ENCODE measurements at regions not wholly inside any gene's neighbourhood (a gene's known extent, or its start where the extent isn't known, plus 50 kb on each side); places are given as distances from the start of the nearest gene placed in this dataset.
"Not testable (repeated sequence)": the region's sequence is repeated elsewhere in the genome, so short reads cannot be mapped to it uniquely, and the experiment has no call there.

GRCh38 chr17:51355441-51356410 is 95.4 kb downstream of the UTP18 start:
- TF ChIP-seq CTCF (IDR thresholded peaks at IDR 0.05; ENCODE audit: insufficient read depth, missing control alignments), result no peak
- no peak for DNase-seq (ENCODE audit: insufficient read length, low spot score)
- FAIRE-seq, result no peak

- TF ChIP-seq CTCF (IDR thresholded peaks at IDR 0.05; ENCODE audit: insufficient read depth, missing control alignments), result no peak
- no peak for FAIRE-seq
- no peak for DNase-seq (ENCODE audit: insufficient read length, low spot score)
Observed at GRCh38 chr17:51359055-51359454, 98.7 kb downstream of the UTP18 start.

DNA sequence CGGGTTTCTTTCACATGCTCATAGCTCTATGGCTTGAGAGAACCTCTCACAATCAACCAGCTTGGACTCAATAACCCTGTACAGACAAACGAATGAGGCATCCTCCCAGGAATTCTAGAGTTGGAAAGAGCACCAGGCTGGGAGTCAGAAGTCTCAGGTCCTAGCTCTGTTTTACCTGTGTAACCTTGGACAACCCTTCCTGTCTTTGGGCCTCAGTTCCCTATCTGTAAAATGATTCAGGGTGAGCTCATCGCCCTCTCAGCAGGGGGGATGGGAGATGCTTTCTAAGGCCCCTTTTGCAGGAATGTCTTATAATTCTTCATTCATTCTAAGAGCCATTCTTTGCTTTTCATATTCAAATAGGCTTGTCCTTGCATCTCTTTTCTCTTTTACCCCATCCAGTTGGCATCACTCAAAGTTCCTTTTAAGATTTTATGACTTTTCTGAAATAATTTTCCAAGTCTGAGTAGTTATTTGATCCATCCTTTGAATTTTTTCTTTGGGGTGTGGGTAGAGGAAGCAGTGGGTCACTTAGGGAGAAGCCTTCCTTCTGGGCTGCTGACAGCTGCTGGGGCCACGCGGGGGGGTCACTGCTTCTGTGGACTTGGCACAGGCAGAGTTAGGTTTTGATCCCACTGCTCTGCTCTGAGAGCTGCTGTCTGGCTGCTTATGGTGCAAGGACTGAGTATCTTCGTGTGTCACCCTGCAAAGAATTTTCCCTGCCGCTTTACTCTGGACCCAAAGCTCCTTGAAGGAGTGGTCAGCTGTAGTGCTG is 102.7 kb downstream of the UTP18 start:
- no peak for TF ChIP-seq CTCF (IDR thresholded peaks at IDR 0.05; ENCODE audit: insufficient read depth, missing control alignments)
- no peak for DNase-seq (ENCODE audit: insufficient read length, low spot score)
- no peak for FAIRE-seq

DNA sequence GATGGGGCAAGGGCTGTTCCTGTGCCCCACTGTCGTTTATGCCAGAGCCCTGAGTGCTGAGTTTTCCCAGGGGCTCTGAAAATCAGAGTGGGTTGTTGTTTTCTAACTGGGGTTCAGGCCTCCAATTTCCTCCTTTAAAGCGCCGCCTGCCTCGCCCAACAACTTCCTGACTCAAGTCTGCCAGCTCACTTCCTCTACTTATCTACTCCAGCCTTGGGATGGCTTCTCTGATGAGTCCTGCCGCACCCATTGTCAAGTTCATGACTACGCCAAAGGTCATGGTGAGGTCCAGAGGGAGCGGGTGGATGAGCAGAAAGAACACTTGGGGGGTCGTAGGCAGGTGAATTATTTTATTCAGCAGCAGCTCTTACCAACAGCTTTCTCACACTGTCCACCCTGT is 104.7 kb downstream of the UTP18 start:
- TF ChIP-seq CTCF (IDR thresholded peaks at IDR 0.05; ENCODE audit: insufficient read depth, missing control alignments), result no peak
- FAIRE-seq (no peak), DNase-seq (ENCODE audit: insufficient read length, low spot score) (no peak)

DNA sequence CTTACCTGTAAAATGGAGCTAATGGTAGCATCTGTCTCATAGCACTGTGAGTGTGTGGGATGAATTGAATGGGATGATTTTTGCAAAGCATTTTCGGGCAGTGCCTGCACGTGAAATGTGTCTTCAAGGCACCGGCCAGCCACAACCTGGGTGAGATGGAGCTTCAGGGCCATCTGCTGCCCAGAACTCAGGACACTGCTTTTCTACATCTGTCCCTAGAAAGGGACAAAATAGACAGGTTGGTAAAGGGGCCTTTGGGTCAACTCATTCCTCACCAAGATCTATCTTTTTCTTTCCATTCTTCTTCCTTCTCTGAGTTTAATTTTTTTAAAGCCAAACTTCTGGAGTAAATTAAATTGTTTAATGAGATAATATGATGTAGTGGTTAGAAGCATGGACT is 106.5 kb downstream of the UTP18 start:
- DNase-seq (ENCODE audit: insufficient read length, low spot score) (no peak), FAIRE-seq (no peak)
- TF ChIP-seq CTCF (IDR thresholded peaks at IDR 0.05; ENCODE audit: insufficient read depth, missing control alignments), result no peak

GRCh38 chr17:51367836-51368235 is 107.5 kb downstream of the UTP18 start:
- not testable (repeated sequence) for DNase-seq (ENCODE audit: insufficient read length, low spot score); FAIRE-seq

DNA sequence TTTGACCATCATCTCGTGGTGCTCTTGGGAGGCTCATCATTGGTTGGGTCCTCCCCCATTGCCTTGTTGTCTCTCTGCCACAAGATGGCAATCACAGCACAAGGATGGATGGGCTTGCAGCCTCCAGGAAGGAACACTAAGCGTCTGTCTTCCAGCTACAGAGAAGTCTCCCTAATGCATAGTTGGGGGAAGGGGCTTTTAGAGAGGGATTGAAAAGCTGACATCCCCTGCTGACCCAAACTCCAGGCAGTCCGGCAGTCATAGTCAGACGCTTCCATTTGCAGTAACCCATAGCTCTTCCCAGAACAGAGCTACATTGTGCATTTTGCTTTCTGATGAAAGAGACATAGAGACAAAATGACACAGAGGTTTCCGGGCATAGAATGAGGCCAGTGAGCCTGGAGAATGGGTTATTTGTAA is 111.4 kb downstream of the UTP18 start:
- FAIRE-seq (peak; percentile 29), DNase-seq (ENCODE audit: insufficient read length, low spot score) (peak; percentile 36)
- peak; percentile 90 for TF ChIP-seq CTCF (IDR thresholded peaks at IDR 0.05; ENCODE audit: insufficient read depth, missing control alignments)
